HL-60 (cell line): ENCODE measurements at regions not wholly inside any gene's neighbourhood (a gene's known extent, or its start where the extent isn't known, plus 50 kb on each side); places are given as distances from the start of the nearest gene placed in this dataset.

Experiments used
- CTCF ChIP-seq: IDR thresholded peaks from one replicate; pipeline ENCODE4 v1.5.1; 2011; ENCODE audit warnings: low read length, control low read depth, inconsistent platforms; ENCODE audit not compliant: insufficient read depth
- POLR2AphosphoS5 ChIP-seq: IDR thresholded peaks from 2 replicates; pipeline ENCODE4 v1.6.1; 2012; ENCODE audit warnings: low read depth
- REST ChIP-seq: IDR thresholded peaks from 2 replicates; pipeline ENCODE4 v1.6.1; 2012; ENCODE audit warnings: low read depth; ENCODE audit not compliant: insufficient replicate concordance

- no peak for TF ChIP-seq POLR2AphosphoS5
- no peak for TF ChIP-seq CTCF
- no peak for TF ChIP-seq REST
Measured at GRCh38 chr7:17709599-17709998, 230.7 kb downstream of the SNX13 start.
